Endodermal cell (in vitro differentiated cells): ENCODE measurements at regions not wholly inside any gene's neighbourhood (a gene's known extent, or its start where the extent isn't known, plus 50 kb on each side); places are given as distances from the start of the nearest gene placed in this dataset.
"Not testable (repeated sequence)": the region's sequence is repeated elsewhere in the genome, so short reads cannot be mapped to it uniquely, and the experiment has no call there.

Source experiments
- DNase-seq: peaks from one replicate; pipeline ENCODE4 v3.0.0-alpha.2; 2017
- H3K27ac ChIP-seq: 2 replicates; pipeline ENCODE4 v1.5.1; 2013; ENCODE audit warnings: mild to moderate bottlenecking, low read depth, low read length, moderate library complexity
- H3K27me3 ChIP-seq: 2 replicates; pipeline ENCODE4 v1.6.1; 2013; ENCODE audit warnings: mild to moderate bottlenecking, low read length, moderate library complexity; ENCODE audit not compliant: insufficient read depth, control insufficient read depth, poor library complexity, severe bottlenecking
- H3K36me3 ChIP-seq: 2 replicates; pipeline ENCODE4 v1.7.0; 2013; ENCODE audit warnings: mild to moderate bottlenecking, low read length, moderate library complexity; ENCODE audit not compliant: control insufficient read depth, insufficient read depth
- H3K4me1 ChIP-seq: one replicate; pipeline ENCODE4 v1.7.0; 2013; ENCODE audit warnings: low read length; ENCODE audit not compliant: control insufficient read depth, insufficient read depth
- H3K4me3 ChIP-seq: 2 replicates; pipeline ENCODE4 v1.5.1; 2013; ENCODE audit warnings: mild to moderate bottlenecking, low read length, moderate library complexity
- H3K9ac ChIP-seq: 2 replicates; pipeline ENCODE4 v1.6.1; 2013; ENCODE audit warnings: mild to moderate bottlenecking, low read length, moderate library complexity; ENCODE audit not compliant: poor library complexity, severe bottlenecking; ENCODE audit errors: extremely low read depth
- H3K9me3 ChIP-seq: 2 replicates; pipeline ENCODE4 v1.6.1; 2013; ENCODE audit warnings: mild to moderate bottlenecking, low read length, moderate library complexity; ENCODE audit not compliant: control insufficient read depth
- H3K27ac Mint-ChIP-seq: 2 replicates; pipeline ENCODE4 v1.8.0; 2020; ENCODE audit warnings: mixed read lengths
- H3K27me3 Mint-ChIP-seq: 2 replicates; pipeline ENCODE4 v1.8.0; 2021; ENCODE audit warnings: mild to moderate bottlenecking, mixed read lengths; ENCODE audit not compliant: insufficient read depth
- H3K36me3 Mint-ChIP-seq: 2 replicates; pipeline ENCODE4 v1.8.0; 2020; ENCODE audit warnings: low read depth, mixed read lengths
- H3K4me1 Mint-ChIP-seq: 2 replicates; pipeline ENCODE4 v1.8.0; 2020; ENCODE audit warnings: mixed read lengths
- H3K4me3 Mint-ChIP-seq: 2 replicates; pipeline ENCODE4 v1.8.0; 2020; ENCODE audit warnings: mild to moderate bottlenecking, moderate library complexity, mixed read lengths
- H3K9me3 Mint-ChIP-seq: 2 replicates; pipeline ENCODE4 v1.8.0; 2020; ENCODE audit warnings: mild to moderate bottlenecking, mixed read lengths
- WGBS, 2 experiments: methylation state at CpG; one replicate each; pipeline versions ENCODE4 v1.1.5 to v1.1.7; 2013; ENCODE audit warnings: missing lambda C conversion rate in 2 of 2, mixed read lengths in 1 of 2; ENCODE audit not compliant: insufficient coverage in 1 of 2, insufficient read length in 1 of 2; 5-methylcytosine and 5-hydroxymethylcytosine counted together
- TF ChIP-seq, protein P1 (sequence below): fragments of 200-600 bp; sonication (generic); conservative IDR thresholded peaks from 2 replicates; pipeline ENCODE4 v1.5.0; 2021; ENCODE audit warnings: antibody characterized with exemption, mild to moderate bottlenecking

DNA sequence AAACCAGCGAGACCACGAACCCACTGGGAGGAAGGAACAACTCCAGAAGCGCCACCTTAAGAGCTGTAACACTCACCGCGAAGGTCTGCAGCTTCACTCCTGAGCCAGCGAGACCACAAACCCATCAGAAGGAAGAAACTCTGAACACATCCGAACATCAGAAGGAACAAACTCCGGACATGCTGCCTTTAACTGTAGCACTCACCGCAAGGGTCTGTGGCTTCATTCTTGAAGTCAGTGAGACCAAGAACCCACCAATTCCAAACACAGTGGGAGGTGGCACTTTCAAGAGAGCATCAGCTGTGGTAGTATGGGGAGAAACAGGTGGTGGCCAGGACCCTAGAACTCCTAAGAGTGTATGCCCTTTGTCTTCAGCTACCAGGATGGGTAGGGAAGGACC lies 179.8 kb upstream of the PKP2 start:
- not testable (repeated sequence) for H3K4me3 Mint-ChIP-seq, H3K4me1 ChIP-seq, H3K9ac ChIP-seq, H3K27ac Mint-ChIP-seq, DNase-seq, H3K27ac ChIP-seq, H3K27me3 Mint-ChIP-seq, H3K27me3 ChIP-seq, H3K4me3 ChIP-seq, H3K36me3 ChIP-seq
- H3K36me3 Mint-ChIP-seq = peaks cover 39% of the 10 kb centered on the region
- peaks cover 17% of the 10 kb centered on the region for H3K4me1 Mint-ChIP-seq
- H3K9me3 Mint-ChIP-seq = peaks cover 71% of the 10 kb centered on the region
- 86 to 95% methylated on average over 6 to 9 of the region's 9 CpGs for WGBS, 2 experiments
- H3K9me3 ChIP-seq = peaks cover 58% of the 10 kb centered on the region

DNA sequence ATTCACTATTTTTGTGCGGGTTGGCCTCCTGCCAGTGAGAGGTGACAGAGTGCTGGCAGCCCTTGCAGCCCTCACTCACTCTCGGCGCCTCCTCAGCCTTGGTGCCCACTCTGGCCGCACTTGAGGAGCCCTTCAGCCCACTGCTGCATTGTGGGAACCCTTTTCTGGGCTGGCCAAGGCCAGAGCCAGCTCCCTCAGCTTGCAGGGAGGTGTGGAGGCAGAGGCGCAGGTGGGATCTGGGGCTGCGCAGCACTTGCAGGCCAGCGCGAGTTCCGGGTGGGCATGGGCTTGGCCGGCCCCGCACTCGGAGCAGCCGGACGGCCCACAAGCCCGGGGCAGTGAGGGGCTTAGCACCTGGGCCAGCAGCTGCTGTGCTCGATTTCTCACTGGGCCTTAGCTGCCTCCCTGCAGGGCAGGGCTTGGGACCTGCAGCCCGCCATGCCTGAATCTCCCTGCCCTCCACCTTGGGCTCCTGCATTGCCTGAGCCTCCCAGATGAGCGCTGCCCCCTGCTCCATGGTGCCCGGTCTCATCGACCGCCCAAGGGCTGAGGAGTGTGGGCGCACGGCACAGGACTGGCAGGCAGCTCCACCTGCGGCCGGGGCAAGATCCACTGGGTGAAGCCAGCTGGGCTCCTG lies 178.7 kb upstream of the PKP2 start:
- WGBS, 2 experiments = 94 to 98% methylated on average over 7 to 25 of the region's 25 CpGs
- H3K9me3 ChIP-seq = peaks cover 69% of the 10 kb centered on the region
- H3K4me1 ChIP-seq, H3K9ac ChIP-seq, H3K27me3 ChIP-seq, H3K36me3 ChIP-seq, H3K27ac ChIP-seq, H3K4me3 ChIP-seq, H3K27me3 Mint-ChIP-seq, DNase-seq, H3K27ac Mint-ChIP-seq, H3K4me3 Mint-ChIP-seq: not testable (repeated sequence)
- peaks cover 49% of the 10 kb centered on the region for H3K36me3 Mint-ChIP-seq
- H3K4me1 Mint-ChIP-seq = peaks cover 17% of the 10 kb centered on the region
- H3K9me3 Mint-ChIP-seq = peaks cover 83% of the 10 kb centered on the region

DNA sequence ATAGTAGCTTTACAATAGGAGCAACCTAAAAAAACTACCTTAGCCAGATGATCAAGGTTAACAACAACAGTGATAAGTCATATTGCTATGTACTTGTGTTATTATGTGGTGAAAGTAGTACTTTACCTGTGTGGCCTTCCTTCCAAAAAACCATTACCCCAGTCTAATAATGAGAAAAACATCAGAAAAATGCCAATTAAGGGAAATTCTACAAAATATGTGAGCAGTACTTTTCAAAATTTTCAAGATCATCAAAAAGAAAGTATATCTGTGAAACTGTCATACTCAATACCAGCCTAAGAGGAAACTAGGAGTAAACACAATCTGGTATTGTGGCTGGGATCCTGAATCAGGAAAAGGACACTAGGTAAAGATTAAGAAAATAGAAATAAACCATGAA lies 165.3 kb upstream of the PKP2 start:
- DNase-seq = no peak
- Histone ChIP-seq H3K4me1 (no peaks in the 10 kb centered on the region), H3K9ac (no peak overlapping the region), H3K4me3 (no peak overlapping the region), H3K9me3 (peaks cover 14% of the 10 kb centered on the region), H3K36me3 (no peaks in the 10 kb centered on the region), H3K27ac (no peak overlapping the region), H3K27me3 (no peaks in the 10 kb centered on the region)
- peaks cover 2% of the 10 kb centered on the region for H3K9me3 Mint-ChIP-seq
- no peak overlapping the region for H3K4me3 Mint-ChIP-seq
- TF ChIP-seq, protein P1, sequence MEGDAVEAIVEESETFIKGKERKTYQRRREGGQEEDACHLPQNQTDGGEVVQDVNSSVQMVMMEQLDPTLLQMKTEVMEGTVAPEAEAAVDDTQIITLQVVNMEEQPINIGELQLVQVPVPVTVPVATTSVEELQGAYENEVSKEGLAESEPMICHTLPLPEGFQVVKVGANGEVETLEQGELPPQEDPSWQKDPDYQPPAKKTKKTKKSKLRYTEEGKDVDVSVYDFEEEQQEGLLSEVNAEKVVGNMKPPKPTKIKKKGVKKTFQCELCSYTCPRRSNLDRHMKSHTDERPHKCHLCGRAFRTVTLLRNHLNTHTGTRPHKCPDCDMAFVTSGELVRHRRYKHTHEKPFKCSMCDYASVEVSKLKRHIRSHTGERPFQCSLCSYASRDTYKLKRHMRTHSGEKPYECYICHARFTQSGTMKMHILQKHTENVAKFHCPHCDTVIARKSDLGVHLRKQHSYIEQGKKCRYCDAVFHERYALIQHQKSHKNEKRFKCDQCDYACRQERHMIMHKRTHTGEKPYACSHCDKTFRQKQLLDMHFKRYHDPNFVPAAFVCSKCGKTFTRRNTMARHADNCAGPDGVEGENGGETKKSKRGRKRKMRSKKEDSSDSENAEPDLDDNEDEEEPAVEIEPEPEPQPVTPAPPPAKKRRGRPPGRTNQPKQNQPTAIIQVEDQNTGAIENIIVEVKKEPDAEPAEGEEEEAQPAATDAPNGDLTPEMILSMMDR = no peak
- H3K4me1 Mint-ChIP-seq = peaks cover 2% of the 10 kb centered on the region
- no peak overlapping the region for H3K27ac Mint-ChIP-seq
- no peaks in the 10 kb centered on the region for H3K36me3 Mint-ChIP-seq
- no peaks in the 10 kb centered on the region for H3K27me3 Mint-ChIP-seq

DNA sequence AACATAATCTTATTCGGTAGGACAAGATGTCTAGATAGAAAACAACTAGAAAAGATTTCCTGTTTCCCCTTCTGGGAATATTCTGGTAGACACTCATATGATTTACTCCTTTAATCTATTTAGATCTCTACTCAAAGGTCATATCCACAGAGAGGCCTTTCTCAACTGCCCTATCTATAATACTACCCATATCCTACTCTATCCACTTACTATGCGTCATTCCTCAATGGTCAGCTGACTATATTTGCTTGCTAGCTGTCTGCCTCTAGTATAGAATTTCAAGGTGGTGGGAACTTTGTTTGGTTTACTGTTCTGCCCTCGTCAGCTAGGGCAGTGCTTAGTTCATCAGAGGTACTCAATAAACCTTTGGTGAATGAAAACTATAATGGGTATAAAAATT lies 157.8 kb upstream of the PKP2 start:
- WGBS, 2 experiments = 75 to 92% methylated on average over 2 to 3 of the region's 3 CpGs
- TF ChIP-seq, protein P1 = no peak
- peaks cover 2% of the 10 kb centered on the region for H3K4me1 Mint-ChIP-seq
- no peak overlapping the region for H3K27ac ChIP-seq
- no peak for DNase-seq
- H3K9me3 ChIP-seq = no peaks in the 10 kb centered on the region
- H3K9me3 Mint-ChIP-seq = peaks cover 34% of the 10 kb centered on the region
- no peak overlapping the region for H3K4me3 Mint-ChIP-seq
- no peaks in the 10 kb centered on the region for H3K36me3 ChIP-seq
- no peak overlapping the region for H3K4me3 ChIP-seq
- H3K27ac Mint-ChIP-seq = no peak overlapping the region
- no peak overlapping the region for H3K9ac ChIP-seq
- no peaks in the 10 kb centered on the region for H3K4me1 ChIP-seq
- peaks cover 2% of the 10 kb centered on the region for H3K36me3 Mint-ChIP-seq
- H3K27me3 ChIP-seq = no peaks in the 10 kb centered on the region
- H3K27me3 Mint-ChIP-seq = no peaks in the 10 kb centered on the region
